Peyer's patch (tissue), 4 donors: ENCODE measurements at regions not wholly inside any gene's neighbourhood (a gene's known extent, or its start where the extent isn't known, plus 50 kb on each side); places are given as distances from the start of the nearest gene placed in this dataset.

ENCODE experiments used
- CTCF ChIP-seq, 6 experiments: fragments of 450-650 bp in 4 of 6; fragments of 200-600 bp in 2 of 6; sonication (generic) in 1 of 6; IDR thresholded peaks; one replicate each; pipeline ENCODE4 v1.5.1; 2017 to 2019; ENCODE audit warnings: antibody characterized with exemption in 6 of 6, mild to moderate bottlenecking in 3 of 6, moderate library complexity in 1 of 6
- POLR2A ChIP-seq, 2 donors: fragments of 450-650 bp; IDR thresholded peaks; one replicate each; pipeline ENCODE4 v1.5.1; 2017; ENCODE audit warnings: antibody characterized with exemption in 2 of 2, mild to moderate bottlenecking in 2 of 2, moderate library complexity in 2 of 2

- TF ChIP-seq CTCF (IDR thresholded peaks at IDR 0.05): no peak
- no peak for TF ChIP-seq POLR2A (IDR thresholded peaks at IDR 0.05)
These were observed 402.2 kb downstream of the SFMBT2 start for GRCh38 chr10:7008645-7009044.
